Non-pigmented ciliary epithelial cell (primary cell): ENCODE measurements at regions not wholly inside any gene's neighbourhood (a gene's known extent, or its start where the extent isn't known, plus 50 kb on each side); places are given as distances from the start of the nearest gene placed in this dataset.

Experiments used
- DNase-seq: peaks from one replicate; pipeline ENCODE4 v3.0.0-alpha.2; 2010; ENCODE audit warnings: low read depth

- DNase-seq = no peak
Measured at GRCh38 chr4:151983854-151984253, 223.0 kb upstream of the GATB start.

GRCh38 chr4:151979819-151980218 is 219.0 kb upstream of the GATB start:
- no peak for DNase-seq

- no peak for DNase-seq
Measured at GRCh38 chr4:151968643-151969042, 207.8 kb upstream of the GATB start.

GRCh38 chr4:151967074-151967473 is 206.3 kb upstream of the GATB start:
- no peak for DNase-seq

- DNase-seq = no peak
Measured at GRCh38 chr4:151962138-151962823, 201.5 kb upstream of the GATB start.

- no peak for DNase-seq
Measured at GRCh38 chr4:151961456-151961855, 200.6 kb upstream of the GATB start.

GRCh38 chr4:151960449-151961230 is 199.8 kb upstream of the GATB start:
- DNase-seq = no peak

GRCh38 chr4:151957153-151957552 is 196.3 kb upstream of the GATB start:
- no peak for DNase-seq

GRCh38 chr4:151955721-151956380 is 195.0 kb upstream of the GATB start:
- DNase-seq = no peak

- no peak for DNase-seq
Measured at GRCh38 chr4:151953795-151954372, 193.1 kb upstream of the GATB start.

GRCh38 chr4:151953312-151953711 is 192.5 kb upstream of the GATB start:
- no peak for DNase-seq

GRCh38 chr4:151952711-151953254 is 192.0 kb upstream of the GATB start:
- no peak for DNase-seq

GRCh38 chr4:151952137-151952536 is 191.3 kb upstream of the GATB start:
- no peak for DNase-seq

GRCh38 chr4:151951671-151952050 is 190.9 kb upstream of the GATB start:
- DNase-seq = no peak

- DNase-seq = no peak
Measured at GRCh38 chr4:151950993-151951670, 190.3 kb upstream of the GATB start.

GRCh38 chr4:151948351-151949016 is 187.7 kb upstream of the GATB start:
- DNase-seq = no peak

GRCh38 chr4:151946718-151947117 is 185.9 kb upstream of the GATB start:
- no peak for DNase-seq

GRCh38 chr4:151942971-151943370 is 182.2 kb upstream of the GATB start:
- DNase-seq = no peak

GRCh38 chr4:151940926-151941617 is 180.3 kb upstream of the GATB start:
- no peak for DNase-seq

GRCh38 chr4:151940291-151940690 is 179.5 kb upstream of the GATB start:
- DNase-seq = no peak

GRCh38 chr4:151939670-151940069 is 178.9 kb upstream of the GATB start:
- no peak for DNase-seq
